HG02798 (cell line): ENCODE measurements at regions not wholly inside any gene's neighbourhood (a gene's known extent, or its start where the extent isn't known, plus 50 kb on each side); places are given as distances from the start of the nearest gene placed in this dataset.
"Not testable (repeated sequence)": the region's sequence is repeated elsewhere in the genome, so short reads cannot be mapped to it uniquely, and the experiment has no call there.

ENCODE experiments used
- ATAC-seq: cut with Tn5 transposase; IDR thresholded peaks from one replicate; pipeline ENCODE4 v1.9.1; 2021; ENCODE audit warnings: mild to moderate bottlenecking; ENCODE audit not compliant: unreplicated experiment, poor library complexity

DNA sequence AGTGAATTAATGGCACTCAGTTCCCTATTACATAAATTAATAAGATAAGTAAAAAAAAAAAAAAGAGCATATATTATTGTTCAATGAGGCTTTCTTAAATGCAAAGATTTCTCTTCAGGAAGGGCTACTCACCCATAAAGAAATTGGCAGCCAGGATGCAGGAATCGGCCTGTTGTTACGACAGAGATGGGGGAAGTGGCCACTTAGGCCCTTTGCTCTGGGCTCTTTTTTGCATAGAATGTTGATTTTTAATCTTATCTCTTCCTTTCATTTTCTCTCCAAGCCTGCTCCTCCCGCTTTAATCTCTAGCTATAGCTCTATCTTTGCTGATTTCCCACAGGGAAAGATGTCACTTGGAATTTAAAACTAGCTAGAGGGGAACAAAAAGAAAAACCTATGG lies 391.8 kb upstream of the CRIM1 start:
- ATAC-seq: no peak

DNA sequence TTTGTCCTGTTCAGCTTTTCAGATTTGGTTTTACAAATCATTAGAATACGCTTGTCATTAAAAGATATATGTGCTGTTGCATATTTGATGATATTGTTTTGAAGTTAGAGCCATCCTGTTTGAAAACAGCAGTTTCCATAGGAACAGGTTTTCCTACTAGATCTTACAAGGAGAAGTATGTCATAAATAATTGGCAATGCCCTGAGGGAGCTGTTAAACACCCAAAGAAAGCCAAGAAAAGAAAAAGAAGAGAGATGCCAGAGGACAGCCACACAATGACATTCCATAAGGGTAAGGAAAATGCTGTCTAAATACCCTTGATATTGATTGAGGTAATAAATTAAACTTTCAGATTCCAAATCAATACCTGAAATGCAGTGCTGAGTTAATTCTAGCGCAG lies 392.2 kb upstream of the CRIM1 start:
- ATAC-seq: no peak

DNA sequence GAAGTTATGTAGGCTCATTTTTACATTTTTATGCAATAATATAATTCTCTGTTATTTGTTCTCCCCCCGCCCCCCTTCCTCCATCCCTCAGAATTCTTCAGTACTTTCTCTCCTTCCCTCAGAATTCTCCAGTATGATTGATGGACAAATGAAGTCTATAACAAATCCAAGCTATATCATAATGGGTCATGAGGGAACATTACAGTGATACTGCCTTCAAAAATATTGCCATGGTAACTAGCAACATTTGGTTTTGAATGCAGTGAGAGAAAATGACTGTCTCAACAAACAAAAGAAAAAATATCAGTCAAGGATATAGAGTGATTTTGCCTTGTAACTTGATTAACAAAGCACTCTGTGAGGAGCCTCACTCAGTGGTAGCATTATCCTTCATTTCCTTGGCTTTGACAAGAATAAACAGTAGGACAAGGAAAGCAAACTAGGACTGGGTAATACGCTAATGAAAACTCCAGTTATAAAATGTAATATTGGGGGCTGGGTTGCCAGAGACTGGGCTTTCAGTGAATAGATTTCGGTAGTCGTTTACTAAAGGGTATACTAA lies 392.9 kb upstream of the CRIM1 start:
- no peak for ATAC-seq

DNA sequence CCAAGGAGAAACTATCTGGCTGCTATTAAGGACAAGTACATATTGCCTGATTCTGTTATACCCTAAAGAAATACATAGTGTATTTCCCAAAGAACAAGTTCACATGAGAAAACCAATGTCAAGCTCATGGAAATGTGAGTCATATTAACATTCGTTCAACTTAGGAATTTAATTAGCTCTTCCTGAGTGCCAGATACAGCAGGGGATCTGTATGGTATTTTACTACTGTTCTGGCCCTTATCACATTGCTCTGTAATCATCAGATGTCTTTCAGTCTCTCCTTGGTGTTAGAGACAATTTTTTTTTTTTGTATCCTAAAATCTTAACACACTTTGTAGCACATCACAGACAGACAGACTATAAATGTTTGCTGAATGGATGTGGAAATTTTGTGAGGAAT lies 395.0 kb upstream of the CRIM1 start:
- ATAC-seq: no peak

DNA sequence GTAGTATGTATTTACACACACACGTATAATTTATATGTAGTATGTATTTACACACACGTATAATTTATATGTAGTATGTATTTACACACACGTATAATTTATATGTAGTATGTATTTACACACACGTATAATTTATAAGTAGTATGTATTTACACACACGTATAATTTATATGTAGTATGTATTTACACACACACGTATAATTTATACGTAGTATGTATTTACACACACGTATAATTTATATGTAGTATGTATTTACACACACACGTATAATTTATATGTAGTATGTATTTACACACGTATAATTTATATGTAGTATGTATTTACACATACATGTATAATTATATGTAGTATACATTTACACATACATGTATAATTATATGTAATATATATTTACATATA lies 398.5 kb upstream of the CRIM1 start:
- ATAC-seq: not testable (repeated sequence)

DNA sequence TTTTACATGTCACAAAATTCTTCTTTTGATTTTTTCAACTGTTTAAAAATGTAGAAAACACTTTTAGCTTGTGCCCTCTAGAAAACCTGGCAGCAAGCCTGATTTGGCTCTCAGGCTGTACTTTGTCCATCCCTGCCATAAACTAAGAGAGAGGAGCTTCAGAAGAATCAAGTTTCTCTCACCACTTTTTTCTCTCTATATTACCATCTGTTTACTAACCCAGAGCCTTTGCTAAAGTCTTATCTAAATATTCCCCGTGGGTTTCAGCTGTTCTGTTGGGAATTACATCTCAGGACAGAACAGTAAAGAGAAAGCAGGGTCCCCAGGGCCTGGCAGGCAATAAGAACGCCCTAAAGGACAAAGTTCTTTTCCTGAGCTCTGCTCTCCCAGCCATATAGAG lies 409.1 kb upstream of the CRIM1 start:
- ATAC-seq: no peak

DNA sequence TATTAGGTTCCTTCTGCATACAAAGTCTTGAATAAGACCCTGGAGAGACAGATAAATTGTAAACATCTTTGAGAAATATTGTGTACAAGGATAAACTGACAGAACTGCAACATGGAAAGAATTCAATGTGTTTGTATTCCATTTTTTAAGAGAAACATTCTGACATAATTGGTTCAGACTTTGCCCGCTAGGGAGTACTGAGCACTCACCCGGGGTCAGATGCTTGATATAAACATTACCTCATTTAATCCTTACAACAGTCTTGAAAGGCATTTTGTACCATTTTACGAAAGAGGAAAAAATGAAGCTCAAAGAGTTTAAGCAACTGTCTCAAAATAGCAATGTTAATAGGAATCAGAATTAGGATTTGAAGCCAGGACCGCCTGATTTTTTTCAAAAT lies 416.7 kb upstream of the CRIM1 start:
- ATAC-seq: no peak

DNA sequence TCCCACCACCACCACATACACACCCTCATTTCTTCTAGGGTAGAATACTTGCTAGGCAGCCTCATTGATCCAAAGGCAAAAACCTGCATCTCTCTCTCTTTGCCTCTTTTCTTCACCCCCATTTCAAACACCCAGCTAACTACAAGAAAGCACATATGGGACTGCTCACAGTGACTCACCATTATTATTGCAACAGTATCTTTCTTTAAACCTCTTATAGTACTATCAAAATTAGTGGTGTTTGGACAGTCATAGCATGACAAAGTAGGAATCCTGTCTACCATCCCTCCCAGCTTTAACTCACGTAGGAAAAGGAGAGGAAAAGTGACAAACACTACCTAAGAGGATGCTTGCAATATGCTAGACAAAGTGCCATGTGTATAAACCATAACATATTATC lies 422.5 kb upstream of the CRIM1 start:
- no peak for ATAC-seq

DNA sequence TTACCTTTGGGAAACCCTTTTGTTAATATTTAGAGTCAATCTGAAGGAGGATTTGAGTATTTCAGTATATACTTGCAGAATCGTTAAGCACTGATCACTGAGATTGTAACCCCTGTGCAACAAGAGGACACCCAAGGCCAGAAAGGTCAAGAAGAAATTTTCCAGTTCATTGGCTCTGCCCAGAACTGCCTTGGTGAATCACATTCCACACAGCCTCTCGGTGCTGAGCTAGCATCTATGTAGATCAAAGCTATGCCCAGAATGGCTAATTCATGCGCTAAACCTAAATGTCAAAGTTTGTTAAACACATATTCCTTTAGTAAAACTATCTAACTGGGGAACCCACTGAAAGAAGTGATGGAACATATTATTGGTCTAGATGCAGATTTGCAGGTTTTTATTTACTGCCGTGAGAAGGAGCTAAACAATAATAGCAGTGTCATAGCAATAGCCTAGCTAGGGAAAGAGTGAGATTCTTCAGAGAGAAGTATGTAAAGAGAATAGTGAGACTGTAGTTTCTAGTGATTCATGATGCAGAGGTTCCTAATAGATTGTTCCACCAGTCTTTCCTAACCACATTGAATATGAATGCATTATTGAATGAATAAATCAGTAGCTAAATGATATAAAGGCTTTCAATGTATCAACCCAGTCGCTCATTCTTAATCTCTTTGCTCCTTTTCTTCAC lies 423.2 kb upstream of the CRIM1 start:
- ATAC-seq: no peak

DNA sequence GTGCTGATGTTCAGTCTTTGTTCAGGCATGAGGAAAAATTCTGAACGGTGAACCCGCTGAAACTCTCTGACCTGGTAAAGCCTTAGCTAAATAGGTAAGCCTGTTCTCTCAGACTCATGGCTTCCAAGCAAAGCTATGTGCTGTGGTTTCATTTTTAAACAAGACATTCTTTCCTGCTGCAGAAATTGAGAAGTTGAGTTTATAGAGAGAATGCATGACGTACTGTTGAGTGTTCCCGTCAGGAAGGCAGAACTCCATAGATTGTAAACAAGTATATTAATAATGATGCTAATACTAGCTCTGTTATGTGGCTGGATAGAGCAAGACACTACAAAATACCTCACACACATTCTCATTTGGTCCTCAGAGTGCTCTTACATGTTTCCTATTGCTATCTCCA lies 424.0 kb upstream of the CRIM1 start:
- ATAC-seq: no peak

DNA sequence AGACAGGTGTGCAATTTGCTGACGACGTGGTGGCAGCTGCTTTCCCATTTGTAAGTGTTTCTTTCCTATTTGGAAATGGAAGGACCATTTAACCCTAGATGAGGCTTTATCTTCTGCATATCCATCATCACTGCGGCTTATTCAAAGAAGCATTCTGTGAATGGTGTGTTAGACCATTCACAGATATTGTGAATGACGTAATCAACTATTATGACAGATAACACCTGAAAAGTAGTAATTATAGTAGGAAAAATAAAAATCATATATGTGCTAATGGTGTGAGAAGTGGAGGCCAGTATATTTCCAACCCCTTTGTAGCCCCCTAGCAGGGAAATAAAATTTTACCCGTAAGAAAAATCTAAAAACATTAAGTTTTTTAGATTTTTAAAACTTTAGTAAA lies 424.5 kb upstream of the CRIM1 start:
- ATAC-seq: no peak

DNA sequence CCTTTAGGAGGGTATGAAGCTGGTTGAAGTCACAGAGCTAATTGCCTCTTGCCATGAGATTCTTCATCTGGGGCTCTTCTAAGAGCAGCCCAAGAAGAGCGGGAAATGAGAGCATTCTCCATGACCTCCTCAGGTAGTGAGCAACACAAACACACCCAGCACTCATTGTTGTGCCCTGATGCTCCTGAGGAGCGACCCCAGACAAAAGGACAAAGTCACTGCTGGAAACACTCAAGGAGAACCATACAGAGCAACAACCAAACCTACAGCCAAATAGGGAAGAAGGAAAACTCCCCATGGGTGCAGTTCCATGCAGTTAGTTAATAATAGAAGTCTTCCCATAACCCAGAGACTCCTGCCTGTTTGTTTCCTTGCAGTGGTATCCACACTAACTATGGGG lies 426.0 kb upstream of the CRIM1 start:
- ATAC-seq: no peak

DNA sequence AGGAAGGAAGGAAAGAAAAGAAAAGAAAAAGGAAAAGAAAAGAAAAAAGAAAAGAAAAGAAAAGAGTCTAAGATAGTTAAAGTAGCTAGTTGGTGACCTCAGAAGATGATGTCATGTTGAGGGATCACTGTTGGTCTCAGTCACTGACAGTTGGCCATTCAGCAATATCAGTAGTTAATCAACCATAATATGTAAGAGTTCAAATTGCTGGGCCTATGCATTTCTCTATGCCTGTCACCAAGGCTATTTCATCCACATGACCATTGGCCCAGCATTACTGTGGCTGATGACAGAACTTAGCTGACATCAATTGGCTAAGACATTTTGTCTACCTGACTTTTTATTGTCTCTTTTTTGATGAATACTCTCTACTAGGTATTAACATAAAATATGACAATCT lies 435.5 kb upstream of the CRIM1 start:
- no peak for ATAC-seq

DNA sequence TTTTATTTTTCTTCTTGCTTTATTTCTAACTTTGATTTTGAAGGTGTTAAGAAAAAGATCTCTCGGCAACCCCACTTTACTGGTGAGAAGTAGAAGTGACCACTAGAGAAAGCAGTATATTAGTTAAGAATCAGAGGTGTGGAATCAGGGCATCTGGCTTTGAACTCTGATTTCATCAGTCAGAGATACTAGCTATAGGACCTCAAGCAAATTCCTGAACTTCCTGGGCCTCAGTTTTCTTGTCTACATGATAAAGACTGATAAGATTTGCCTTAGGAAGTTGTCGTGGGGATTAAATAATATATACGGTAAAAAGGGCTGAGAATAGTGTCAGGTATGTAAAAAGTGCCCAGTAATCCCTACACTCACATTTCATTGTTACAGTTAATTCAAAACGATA lies 440.3 kb upstream of the CRIM1 start:
- no peak for ATAC-seq

DNA sequence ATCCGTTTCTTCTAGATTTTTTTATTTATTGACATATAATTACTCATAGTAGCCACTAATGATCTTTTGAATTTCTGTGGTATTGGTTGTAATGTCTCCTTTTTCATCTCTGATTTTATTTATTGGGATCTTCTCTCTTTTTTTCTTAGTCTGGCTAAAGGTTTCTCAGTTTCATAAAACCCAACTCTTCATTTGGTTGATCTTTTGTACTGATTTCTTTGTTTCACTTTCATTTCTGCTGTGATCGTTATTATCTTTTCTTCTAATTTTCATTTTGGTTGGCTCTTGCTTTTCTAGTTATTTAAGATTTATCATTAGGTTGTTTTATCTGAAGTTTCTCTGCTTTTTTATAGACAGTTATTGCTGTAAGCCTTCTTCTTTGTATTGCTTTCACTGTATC lies 463.6 kb upstream of the CRIM1 start:
- ATAC-seq: no peak

DNA sequence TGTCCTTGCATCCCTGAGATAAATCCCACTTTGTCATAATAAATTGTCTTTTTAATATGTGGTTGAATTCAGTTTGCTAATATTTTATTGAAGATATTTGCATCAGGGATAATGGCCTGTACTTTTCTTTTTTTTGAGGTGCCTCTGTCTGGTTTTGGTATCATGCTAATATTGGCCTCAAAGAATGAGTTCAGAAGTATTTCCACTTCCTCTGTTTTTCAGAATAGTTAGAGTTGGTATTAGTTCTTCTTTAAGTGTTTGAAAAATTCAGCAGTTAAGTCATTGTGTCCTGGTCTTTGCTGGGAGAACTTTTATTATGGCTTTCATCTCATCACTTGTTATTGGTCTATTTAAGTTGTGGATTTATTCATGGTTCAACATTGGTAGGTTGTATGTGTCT lies 464.1 kb upstream of the CRIM1 start:
- ATAC-seq: no peak

DNA sequence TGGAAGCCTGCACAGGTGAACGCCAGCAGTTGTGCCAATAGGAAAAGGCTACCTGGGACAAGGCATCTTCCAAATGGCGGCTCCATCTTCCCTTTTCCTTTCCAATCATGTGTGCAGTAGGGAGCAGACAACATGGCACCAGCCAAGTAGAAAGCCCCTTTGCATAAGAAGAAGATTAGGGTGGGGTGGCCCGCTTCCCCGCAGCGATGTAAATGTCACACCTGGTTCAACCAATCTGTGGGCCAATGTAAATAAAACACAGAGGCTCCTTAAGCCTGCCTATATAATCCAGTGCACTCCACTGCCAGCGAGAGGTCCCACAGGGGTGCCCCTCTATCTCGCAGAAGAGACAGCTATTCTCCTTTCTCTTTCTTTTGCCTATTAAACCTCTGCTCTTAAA lies 468.4 kb upstream of the CRIM1 start:
- no peak for ATAC-seq

DNA sequence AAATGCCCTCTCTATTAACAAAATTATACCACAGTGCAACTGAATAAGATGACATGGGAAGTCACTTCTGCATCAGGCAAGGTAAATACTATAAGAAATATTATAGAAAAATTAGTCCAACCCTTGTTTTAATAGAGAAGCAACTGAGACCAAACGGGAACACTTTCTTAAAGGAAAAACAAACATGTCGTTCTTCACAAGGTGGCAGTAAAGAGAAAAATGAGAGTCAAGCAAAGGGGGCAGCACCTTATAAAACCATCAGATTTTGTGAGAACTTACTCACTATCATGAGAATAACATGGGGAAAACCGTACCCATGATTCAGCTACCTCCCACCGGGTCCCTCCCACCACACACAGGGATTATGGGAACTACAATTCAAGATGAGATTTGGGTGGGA lies 481.7 kb upstream of the CRIM1 start:
- ATAC-seq: no peak

DNA sequence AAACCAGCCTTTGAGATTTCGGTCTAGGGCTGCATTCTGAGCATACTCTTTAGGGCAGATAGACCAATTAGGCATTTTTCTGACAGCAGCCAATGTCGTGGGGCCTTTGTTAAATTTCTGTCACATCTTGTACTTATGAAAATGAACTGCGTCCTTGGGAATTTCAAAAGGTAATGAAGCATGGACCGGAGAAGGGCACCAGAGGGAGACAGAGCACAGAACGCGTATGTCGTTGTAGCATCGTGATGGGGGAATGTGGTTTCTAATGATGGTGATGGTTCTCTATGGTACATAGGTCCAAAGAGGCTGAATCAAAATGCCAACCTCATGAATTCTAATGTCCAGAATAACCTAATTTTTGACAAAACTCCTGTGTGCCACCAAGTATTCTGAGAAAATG lies 483.9 kb upstream of the CRIM1 start:
- no peak for ATAC-seq

DNA sequence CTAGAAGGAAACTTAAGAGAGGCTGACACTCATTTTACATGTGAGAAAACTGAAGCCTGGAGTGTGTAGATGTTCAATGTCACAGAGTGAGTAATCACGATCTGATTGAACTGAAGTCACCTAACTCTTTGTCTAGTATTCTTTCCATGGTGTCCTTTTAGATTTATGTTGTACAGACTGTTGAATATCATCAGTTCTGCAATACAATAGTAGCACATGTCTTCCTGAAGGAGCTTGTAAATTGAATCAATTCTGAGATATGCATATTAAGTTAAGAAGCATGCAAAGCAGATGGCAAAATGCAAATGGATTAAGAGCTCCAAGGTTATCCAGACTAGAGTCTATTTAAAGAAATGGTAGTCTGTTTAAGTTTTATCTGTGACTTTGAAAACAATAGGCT lies 484.9 kb upstream of the CRIM1 start:
- no peak for ATAC-seq

DNA sequence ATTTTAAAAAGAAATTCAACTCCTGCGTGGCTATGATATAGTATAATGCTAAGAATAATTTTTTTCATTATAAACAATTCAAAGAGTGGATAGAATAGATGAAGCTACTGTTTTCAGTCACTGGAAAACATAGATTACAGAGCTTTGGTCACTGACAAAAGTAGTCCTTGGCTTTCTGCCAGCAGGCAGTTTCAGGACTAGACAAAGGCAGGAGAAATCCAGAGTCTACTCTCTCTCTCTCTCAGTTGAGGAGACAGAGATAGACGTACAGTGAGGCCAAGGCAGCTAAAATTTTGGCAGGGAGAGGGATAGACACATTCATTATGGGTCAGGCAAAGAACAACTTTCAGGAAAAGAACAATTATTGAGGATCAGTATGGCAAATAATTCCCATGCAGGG lies 491.4 kb upstream of the CRIM1 start:
- no peak for ATAC-seq

DNA sequence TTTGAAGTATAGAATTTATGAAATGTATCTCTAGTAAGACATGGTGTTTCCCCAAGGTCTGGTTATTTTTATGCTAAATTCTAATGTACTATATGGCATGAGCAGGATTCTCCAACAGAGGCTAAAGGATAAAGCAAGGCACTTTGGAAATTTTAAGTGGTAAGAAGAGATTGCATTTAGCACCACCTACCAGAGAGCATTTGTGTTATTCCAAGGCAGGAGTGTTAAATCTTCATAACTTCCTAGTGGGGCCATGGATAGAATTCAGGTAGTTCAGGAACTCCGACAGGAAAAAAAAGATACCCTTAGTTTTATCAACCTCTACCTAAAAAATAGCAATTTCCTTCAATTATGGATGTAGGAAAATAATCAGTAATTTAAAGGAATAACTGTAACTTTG lies 497.4 kb upstream of the CRIM1 start:
- ATAC-seq: no peak

DNA sequence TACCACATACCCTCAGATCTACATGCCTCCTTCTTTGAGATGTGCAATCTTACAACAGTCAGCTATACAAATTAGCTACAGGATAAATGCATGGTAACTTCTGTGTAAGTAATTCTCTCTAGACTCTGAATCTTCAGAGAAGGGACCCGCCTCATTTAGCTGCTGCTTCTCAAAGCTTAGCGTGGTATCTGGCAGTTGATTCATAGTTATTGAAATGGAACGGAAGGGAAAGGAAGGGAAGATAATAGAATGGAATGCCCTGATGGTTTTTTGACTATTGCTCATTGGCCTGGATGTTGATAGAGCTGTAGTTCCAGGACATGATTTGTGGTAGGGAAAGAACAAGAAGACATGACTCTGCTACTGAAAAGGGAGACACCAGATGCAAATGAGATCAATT lies 498.1 kb upstream of the CRIM1 start:
- ATAC-seq: no peak
